HG02642 (cell line): ENCODE measurements at regions not wholly inside any gene's neighbourhood (a gene's known extent, or its start where the extent isn't known, plus 50 kb on each side); places are given as distances from the start of the nearest gene placed in this dataset.
"Not testable (repeated sequence)": the region's sequence is repeated elsewhere in the genome, so short reads cannot be mapped to it uniquely, and the experiment has no call there.

Experiments used
- ATAC-seq: cut with Tn5 transposase; IDR thresholded peaks from one replicate; pipeline ENCODE4 v1.9.1; 2021; ENCODE audit warnings: mild to moderate bottlenecking; ENCODE audit not compliant: unreplicated experiment, poor library complexity

DNA sequence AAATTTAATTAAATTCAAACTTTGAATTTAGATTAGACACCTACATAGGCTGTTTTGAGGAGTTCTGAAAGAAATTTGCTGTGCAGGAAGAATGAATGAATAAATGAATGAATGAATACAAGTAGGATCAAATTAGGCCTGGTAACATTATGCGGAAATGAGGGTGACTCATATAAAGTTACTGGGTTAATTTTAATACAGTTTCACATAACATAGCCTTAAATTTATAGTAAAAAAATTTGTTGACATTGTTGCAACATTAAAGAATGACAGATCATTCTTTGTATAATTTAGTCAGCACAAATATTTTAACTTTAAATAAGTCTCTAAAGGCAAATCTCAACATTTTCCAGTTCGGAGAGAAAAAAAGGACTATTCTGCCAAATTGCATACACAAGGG lies 1293.1 kb upstream of the SLC39A10 start:
- ATAC-seq = no peak

GRCh38 chr2:194363295-194363694 lies 1293.7 kb upstream of the SLC39A10 start:
- no peak for ATAC-seq

GRCh38 chr2:194352505-194352904 lies 1304.5 kb upstream of the SLC39A10 start:
- ATAC-seq = no peak

- no peak for ATAC-seq
These were observed 1310.8 kb upstream of the SLC39A10 start for GRCh38 chr2:194346193-194346592.

DNA sequence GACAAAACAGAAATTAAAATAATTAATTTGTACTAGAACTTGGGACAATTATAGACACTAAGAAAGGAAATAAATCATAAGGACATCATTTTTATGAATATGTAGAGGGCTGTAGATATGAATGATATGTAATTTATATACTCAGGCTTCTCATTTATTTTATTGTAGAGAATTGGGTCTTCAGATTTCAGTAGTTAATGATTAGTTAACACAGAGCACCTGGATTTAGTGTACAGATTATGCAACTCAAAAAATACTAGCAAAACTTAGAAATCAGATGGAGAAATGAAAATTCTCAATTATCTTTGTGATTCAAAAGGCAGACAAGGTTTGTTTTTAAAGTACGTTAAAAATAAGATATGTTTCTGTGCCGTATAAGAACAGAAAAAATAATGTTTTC lies 1311.7 kb upstream of the SLC39A10 start:
- no peak for ATAC-seq

GRCh38 chr2:194343167-194343566 lies 1313.9 kb upstream of the SLC39A10 start:
- no peak for ATAC-seq

- no peak for ATAC-seq
These were observed 1324.1 kb upstream of the SLC39A10 start for GRCh38 chr2:194332799-194333490.

GRCh38 chr2:194328456-194328855 lies 1328.6 kb upstream of the SLC39A10 start:
- no peak for ATAC-seq

- ATAC-seq = no peak
These were observed 1329.7 kb upstream of the SLC39A10 start for GRCh38 chr2:194327196-194327888.

DNA sequence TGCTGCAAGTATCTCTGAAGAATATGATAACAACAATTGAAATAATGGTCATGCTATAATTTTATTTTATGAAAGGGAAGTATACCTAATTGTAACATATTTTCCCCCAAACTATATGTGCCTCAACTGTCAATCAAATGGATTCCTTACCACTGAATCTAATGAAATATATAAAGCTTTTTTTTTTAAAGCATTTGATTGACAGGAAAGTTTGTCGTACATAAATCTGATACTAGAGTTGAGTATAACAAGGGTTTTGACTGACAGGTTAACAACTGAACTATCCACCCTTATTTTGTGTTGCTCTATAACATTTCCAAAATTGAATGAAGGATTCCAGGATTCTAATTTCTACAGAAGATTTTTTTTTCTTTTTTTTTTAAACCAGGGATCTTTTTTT lies 1333.3 kb upstream of the SLC39A10 start:
- ATAC-seq = no peak

DNA sequence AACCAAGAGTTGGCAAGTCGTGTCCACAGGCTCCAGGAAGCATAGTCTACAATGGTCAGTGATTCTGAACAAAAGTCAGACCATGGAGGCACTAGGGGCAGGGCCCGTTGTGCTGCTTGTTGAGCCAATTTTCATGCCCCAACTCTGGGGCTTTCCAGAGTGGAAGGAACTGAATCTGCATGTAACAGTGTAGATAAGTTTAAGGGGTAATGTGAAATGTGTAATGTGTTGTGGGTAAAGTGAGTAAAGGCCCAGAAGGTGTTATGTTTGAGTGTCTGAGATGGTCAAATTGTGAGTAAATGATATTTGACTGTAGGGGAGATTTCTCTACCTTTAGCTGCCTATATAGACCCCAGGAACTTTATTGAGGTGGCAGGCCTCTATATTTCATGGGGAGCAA lies 1336.5 kb upstream of the SLC39A10 start:
- ATAC-seq = no peak

- peak; percentile 82 for ATAC-seq
These were observed 1337.6 kb upstream of the SLC39A10 start for GRCh38 chr2:194319222-194319992.

- ATAC-seq = no peak
These were observed 1343.0 kb upstream of the SLC39A10 start for GRCh38 chr2:194314042-194314441.

DNA sequence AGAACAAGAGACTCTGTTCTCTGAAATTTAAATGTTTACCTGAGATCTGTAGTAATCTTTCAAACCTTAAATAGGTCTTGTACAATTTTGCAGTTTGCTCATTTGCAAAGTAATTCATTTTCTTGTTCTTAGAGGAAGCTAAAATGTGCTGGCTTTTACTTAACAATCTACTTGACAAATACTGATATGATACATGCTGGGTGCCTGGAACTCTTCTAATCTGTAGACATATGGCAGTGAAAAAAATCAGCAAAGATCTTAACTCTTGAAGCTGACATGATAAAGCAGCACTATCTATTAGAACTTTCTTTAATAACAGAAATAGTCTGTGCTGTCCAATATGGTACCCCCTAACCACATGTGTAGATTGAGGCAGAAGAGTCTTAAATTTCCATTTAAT lies 1352.8 kb upstream of the SLC39A10 start:
- no peak for ATAC-seq

DNA sequence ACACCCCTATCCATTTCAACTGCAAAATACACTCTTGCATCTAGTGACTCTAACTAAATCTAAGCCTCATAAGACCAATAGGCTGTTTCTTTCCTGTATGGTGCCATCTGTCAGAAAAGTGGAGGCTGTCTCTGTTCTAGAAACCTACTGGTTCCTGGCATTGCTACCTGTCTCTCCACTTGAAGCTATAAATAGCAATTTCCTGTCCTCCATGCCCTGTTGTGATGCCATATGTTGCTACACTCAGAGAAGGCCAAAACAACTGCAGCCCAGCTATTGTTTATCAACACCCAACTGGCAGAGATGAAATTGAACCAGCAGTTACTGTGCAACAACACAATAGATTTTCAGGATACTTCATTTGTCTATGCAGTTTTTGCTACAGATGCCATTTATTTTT lies 1355.1 kb upstream of the SLC39A10 start:
- no peak for ATAC-seq

GRCh38 chr2:194294156-194294555 lies 1362.9 kb upstream of the SLC39A10 start:
- no peak for ATAC-seq

GRCh38 chr2:194291104-194291503 lies 1365.9 kb upstream of the SLC39A10 start:
- ATAC-seq = no peak

DNA sequence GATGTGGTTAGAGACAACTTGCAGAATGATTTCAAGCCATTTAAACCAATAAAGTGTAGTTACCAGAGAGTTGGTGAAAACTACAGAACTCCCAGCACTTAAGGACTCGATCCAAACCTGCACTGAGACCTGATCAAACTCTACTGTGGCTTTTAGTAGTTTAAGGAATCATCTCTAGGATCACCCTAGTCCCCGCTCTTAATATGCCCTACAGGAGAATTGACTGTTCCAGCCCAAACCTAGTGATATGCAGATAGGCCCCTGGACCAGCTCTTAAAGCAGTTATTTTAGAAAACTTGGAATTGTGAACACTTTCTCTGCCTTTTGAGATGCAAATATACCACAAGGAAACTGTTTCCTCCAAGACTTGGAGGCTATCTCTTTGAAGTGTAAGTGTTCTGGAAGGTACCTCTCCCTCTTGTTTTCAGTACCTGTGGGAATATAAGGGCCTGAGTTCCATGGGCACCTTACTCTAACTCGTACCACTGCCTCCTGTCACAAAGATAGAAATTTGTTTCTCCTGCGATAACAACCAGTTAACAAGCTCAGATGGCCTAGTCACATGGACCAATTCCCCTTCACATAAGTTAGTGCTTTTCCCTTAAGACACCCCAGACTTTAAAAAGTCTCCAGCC lies 1367.2 kb upstream of the SLC39A10 start:
- no peak for ATAC-seq

DNA sequence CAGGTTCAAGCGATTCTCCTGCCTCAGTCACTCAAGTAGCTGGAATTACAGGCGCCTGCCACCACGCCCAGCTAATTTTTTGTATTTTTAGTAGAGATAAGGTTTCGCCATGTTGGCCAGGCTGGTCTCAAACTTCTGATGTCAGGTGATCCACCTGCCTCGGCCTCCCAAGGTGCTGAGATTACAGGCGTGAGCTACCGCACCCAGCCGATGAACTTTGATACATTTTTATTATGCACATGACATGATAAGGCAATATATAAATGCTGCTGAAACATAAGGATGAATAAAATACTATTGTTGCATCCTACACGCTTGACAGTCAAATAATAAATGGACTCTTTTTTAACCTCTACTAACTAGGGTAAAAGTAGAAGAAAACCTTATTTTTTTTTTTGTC lies 1380.4 kb upstream of the SLC39A10 start:
- ATAC-seq = not testable (repeated sequence)

DNA sequence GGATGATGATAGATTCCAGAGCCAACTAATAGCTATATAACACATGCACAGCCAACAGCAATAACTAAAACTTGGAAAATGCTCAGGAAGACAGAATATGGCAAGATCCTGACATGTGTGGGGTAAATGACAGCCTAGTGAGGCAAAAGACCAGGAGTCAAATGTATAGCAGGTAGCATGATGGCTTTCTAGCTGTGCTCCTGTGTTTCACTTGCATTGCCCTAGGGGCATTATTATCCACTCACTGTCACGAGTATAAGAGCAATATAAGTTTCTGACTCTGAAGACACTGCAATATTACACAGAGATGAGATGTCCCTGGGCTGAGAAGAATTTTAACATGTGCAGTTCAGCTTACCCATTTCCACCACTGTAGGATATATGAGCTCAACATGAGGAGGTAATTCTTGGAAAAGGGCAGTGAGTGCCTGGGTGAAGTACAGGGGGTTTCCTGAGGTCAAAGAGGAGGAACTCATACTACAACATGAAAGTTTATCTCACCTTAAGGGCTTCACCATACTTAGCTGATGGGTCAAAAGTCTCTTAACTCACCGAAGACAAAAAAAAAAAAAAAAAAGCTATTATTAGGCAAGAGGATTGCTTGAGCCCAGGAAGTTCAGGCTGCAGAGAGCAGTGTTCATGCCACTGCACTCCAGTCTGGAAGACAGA lies 1385.6 kb upstream of the SLC39A10 start:
- ATAC-seq = no peak
